HUES48 (cell line): ENCODE measurements at regions not wholly inside any gene's neighbourhood (a gene's known extent, or its start where the extent isn't known, plus 50 kb on each side); places are given as distances from the start of the nearest gene placed in this dataset.
"Not testable (repeated sequence)": the region's sequence is repeated elsewhere in the genome, so short reads cannot be mapped to it uniquely, and the experiment has no call there.

Experiments used
- H3K27ac ChIP-seq: one replicate; pipeline ENCODE4 v1.7.0; 2013; ENCODE audit warnings: low read depth, low read length, inconsistent platforms
- H3K27me3 ChIP-seq: 2 replicates; pipeline ENCODE4 v1.6.1; 2013; ENCODE audit warnings: mild to moderate bottlenecking, low read length; ENCODE audit not compliant: control insufficient read depth, insufficient read depth
- H3K36me3 ChIP-seq: 2 replicates; pipeline ENCODE4 v1.6.1; 2013; ENCODE audit warnings: low read length; ENCODE audit not compliant: control insufficient read depth, insufficient read depth
- H3K4me1 ChIP-seq: 2 replicates; pipeline ENCODE4 v1.6.1; 2013; ENCODE audit warnings: mild to moderate bottlenecking, low read length; ENCODE audit not compliant: control insufficient read depth, insufficient read depth
- H3K4me3 ChIP-seq: 2 replicates; pipeline ENCODE4 v1.5.1; 2013; ENCODE audit warnings: mild to moderate bottlenecking, low read depth, low read length
- H3K9ac ChIP-seq: 2 replicates; pipeline ENCODE4 v1.6.1; 2013; ENCODE audit warnings: mild to moderate bottlenecking, low read depth, low read length, moderate library complexity
- H3K9me3 ChIP-seq: 2 replicates; pipeline ENCODE4 v1.6.1; 2013; ENCODE audit warnings: low read length; ENCODE audit not compliant: control insufficient read depth, insufficient read depth

GRCh38 chr16:85530370-85530739 lies 82.8 kb upstream of the GSE1 start:
- 0 out of 2 replicates have a peak, but pooled peaks cover 2% of the 10 kb centered on the region for H3K4me1 ChIP-seq
- no peak overlapping the region for H3K9ac ChIP-seq
- no peak overlapping the region for H3K27ac ChIP-seq
- no peak overlapping the region for H3K4me3 ChIP-seq
- H3K9me3 ChIP-seq, result no peaks in the 10 kb centered on the region
- H3K27me3 ChIP-seq, result no peaks in the 10 kb centered on the region
- H3K36me3 ChIP-seq, result no peaks in the 10 kb centered on the region

GRCh38 chr16:85531516-85531915 lies 81.6 kb upstream of the GSE1 start:
- H3K9ac ChIP-seq, result no peak overlapping the region
- H3K27me3 ChIP-seq, result no peaks in the 10 kb centered on the region

GRCh38 chr16:85532147-85532546 lies 81.0 kb upstream of the GSE1 start:
- H3K9me3 ChIP-seq, result no peaks in the 10 kb centered on the region
- H3K4me1 ChIP-seq, result no peaks in the 10 kb centered on the region
- H3K27me3 ChIP-seq, result no peaks in the 10 kb centered on the region
- no peak overlapping the region for H3K4me3 ChIP-seq
- H3K9ac ChIP-seq, result no peak overlapping the region
- no peaks in the 10 kb centered on the region for H3K36me3 ChIP-seq
- no peak overlapping the region for H3K27ac ChIP-seq

More at GRCh38 chr16:85531516-85531915, 81.6 kb upstream of the GSE1 start:
- Histone ChIP-seq H3K36me3 (no peaks in the 10 kb centered on the region), H3K9me3 (no peaks in the 10 kb centered on the region), H3K27ac (no peak overlapping the region), H3K4me1 (no peaks in the 10 kb centered on the region), H3K4me3 (no peak overlapping the region)

GRCh38 chr16:85533593-85533992 lies 79.5 kb upstream of the GSE1 start:
- H3K9ac ChIP-seq, H3K36me3 ChIP-seq, H3K27me3 ChIP-seq, H3K27ac ChIP-seq, H3K9me3 ChIP-seq, H3K4me1 ChIP-seq, H3K4me3 ChIP-seq: not testable (repeated sequence)

- Histone ChIP-seq H3K27ac (no peak overlapping the region), H3K27me3 (no peaks in the 10 kb centered on the region), H3K4me3 (no peak overlapping the region), H3K9ac (no peak overlapping the region), H3K4me1 (no peaks in the 10 kb centered on the region), H3K36me3 (no peaks in the 10 kb centered on the region), H3K9me3 (peaks cover 3% of the 10 kb centered on the region; the same call in 1 of the 2 replicates)
These were observed 78.4 kb upstream of the GSE1 start for GRCh38 chr16:85534536-85535351.

- Histone ChIP-seq H3K9me3 (peaks cover 5% of the 10 kb centered on the region; the same call in 1 of the 2 replicates), H3K4me3 (no peak overlapping the region), H3K27me3 (no peaks in the 10 kb centered on the region), H3K9ac (no peak overlapping the region), H3K27ac (no peak overlapping the region), H3K36me3 (no peaks in the 10 kb centered on the region), H3K4me1 (no peaks in the 10 kb centered on the region)
These were observed 77.6 kb upstream of the GSE1 start for GRCh38 chr16:85535352-85536072.

- H3K36me3 ChIP-seq, result no peaks in the 10 kb centered on the region
- H3K4me3 ChIP-seq, result no peak overlapping the region
- no peaks in the 10 kb centered on the region for H3K4me1 ChIP-seq
- H3K9ac ChIP-seq, result no peak overlapping the region
- H3K27ac ChIP-seq, result no peak overlapping the region
- no peaks in the 10 kb centered on the region for H3K27me3 ChIP-seq
- peaks cover 5% of the 10 kb centered on the region; the same call in 1 of the 2 replicates for H3K9me3 ChIP-seq
These were observed 77.1 kb upstream of the GSE1 start for GRCh38 chr16:85536073-85536410.

GRCh38 chr16:85536411-85537330 lies 76.5 kb upstream of the GSE1 start:
- Histone ChIP-seq H3K4me1 (peaks cover under 1% of the 10 kb centered on the region; the same call in 1 of the 2 replicates), H3K9ac (no peak overlapping the region), H3K9me3 (peaks cover 5% of the 10 kb centered on the region; the same call in 1 of the 2 replicates), H3K36me3 (no peaks in the 10 kb centered on the region), H3K4me3 (no peak overlapping the region), H3K27ac (no peak overlapping the region), H3K27me3 (no peaks in the 10 kb centered on the region)

GRCh38 chr16:85537331-85537788 lies 75.8 kb upstream of the GSE1 start:
- no peak overlapping the region for H3K4me3 ChIP-seq
- no peak overlapping the region for H3K27ac ChIP-seq
- H3K27me3 ChIP-seq, result no peaks in the 10 kb centered on the region
- H3K4me1 ChIP-seq, result peaks cover 7% of the 10 kb centered on the region
- no peaks in the 10 kb centered on the region for H3K36me3 ChIP-seq
- H3K9ac ChIP-seq, result no peak overlapping the region
- H3K9me3 ChIP-seq, result peaks cover 5% of the 10 kb centered on the region; the same call in 1 of the 2 replicates

- H3K4me3 ChIP-seq, result no peak overlapping the region
- H3K4me1 ChIP-seq, result peaks cover 7% of the 10 kb centered on the region
- H3K9ac ChIP-seq, result no peak overlapping the region
- H3K36me3 ChIP-seq, result no peaks in the 10 kb centered on the region
- peaks cover 5% of the 10 kb centered on the region; the same call in 1 of the 2 replicates for H3K9me3 ChIP-seq
- no peaks in the 10 kb centered on the region for H3K27me3 ChIP-seq
- H3K27ac ChIP-seq, result no peak overlapping the region
These were observed 75.2 kb upstream of the GSE1 start for GRCh38 chr16:85537795-85538401.
